H9 (cell line): ENCODE measurements at regions not wholly inside any gene's neighbourhood (a gene's known extent, or its start where the extent isn't known, plus 50 kb on each side); places are given as distances from the start of the nearest gene placed in this dataset.

Source experiments
- DNase-seq: peaks from one replicate; pipeline ENCODE4 v3.0.0-alpha.2; 2017
- H2AFZ ChIP-seq: one replicate; pipeline ENCODE4 v1.6.1; 2013; ENCODE audit warnings: mild to moderate bottlenecking, low read length, control low read depth, moderate library complexity
- H2AK5ac ChIP-seq: 2 replicates; pipeline ENCODE4 v1.6.1; 2013; ENCODE audit warnings: low read length, control low read depth, mixed read lengths; ENCODE audit not compliant: insufficient read length
- H2BK120ac ChIP-seq: one replicate; pipeline ENCODE4 v1.6.1; 2013; ENCODE audit warnings: low read depth, mild to moderate bottlenecking, low read length, control low read depth, inconsistent platforms; ENCODE audit not compliant: poor library complexity, severe bottlenecking
- H2BK12ac ChIP-seq: 2 replicates; pipeline ENCODE4 v1.6.1; 2013; ENCODE audit warnings: low read length, control low read depth, mixed read lengths, low read depth; ENCODE audit not compliant: insufficient read length
- H2BK15ac ChIP-seq: 2 replicates; pipeline ENCODE4 v1.6.1; 2013; ENCODE audit warnings: low read depth, low read length, control low read depth
- H2BK20ac ChIP-seq: one replicate; pipeline ENCODE4 v1.6.1; 2013; ENCODE audit warnings: low read depth, mild to moderate bottlenecking, low read length, control low read depth, inconsistent platforms; ENCODE audit not compliant: poor library complexity, severe bottlenecking
- H2BK5ac ChIP-seq: 2 replicates; pipeline ENCODE4 v1.6.1; 2013; ENCODE audit warnings: low read length, control low read depth, mixed read lengths; ENCODE audit not compliant: insufficient read length
- H3K14ac ChIP-seq: 2 replicates; pipeline ENCODE4 v1.6.1; 2013; ENCODE audit warnings: low read length, control low read depth; ENCODE audit not compliant: insufficient read depth
- H3K18ac ChIP-seq: 2 replicates; pipeline ENCODE4 v1.6.1; 2013; ENCODE audit warnings: low read depth, mild to moderate bottlenecking, mixed read lengths, low read length, control low read depth; ENCODE audit not compliant: insufficient read length
- H3K23ac ChIP-seq: 2 replicates; pipeline ENCODE4 v1.6.1; 2013; ENCODE audit warnings: low read length, control low read depth, mixed read lengths, low read depth; ENCODE audit not compliant: insufficient read length
- H3K23me2 ChIP-seq: 2 replicates; pipeline ENCODE4 v1.6.1; 2013; ENCODE audit warnings: low read depth, mild to moderate bottlenecking, mixed read lengths, low read length, control low read depth; ENCODE audit not compliant: insufficient read length, poor library complexity, severe bottlenecking
- H3K27ac ChIP-seq: 2 replicates; pipeline ENCODE4 v1.5.1; 2013; ENCODE audit warnings: low read length, control low read depth, mixed read lengths, low read depth; ENCODE audit not compliant: insufficient read length
- H3K27me3 ChIP-seq: 2 replicates; pipeline ENCODE4 v1.6.1; 2013; ENCODE audit warnings: low read length, control low read depth, inconsistent platforms; ENCODE audit not compliant: insufficient read depth
- H3K4ac ChIP-seq: 2 replicates; pipeline ENCODE4 v1.6.1; 2013; ENCODE audit warnings: low read depth, mild to moderate bottlenecking, control low read depth, inconsistent platforms, low read length, moderate library complexity
- H3K4me1 ChIP-seq: 2 replicates; pipeline ENCODE4 v1.6.1; 2013; ENCODE audit warnings: low read length, control low read depth, inconsistent platforms; ENCODE audit not compliant: insufficient read depth
- H3K4me2 ChIP-seq: 2 replicates; pipeline ENCODE4 v1.6.1; 2013; ENCODE audit warnings: low read length, control low read depth, mixed read lengths; ENCODE audit not compliant: insufficient read length, insufficient read depth
- H3K56ac ChIP-seq: 2 replicates; pipeline ENCODE4 v1.6.1; 2013; ENCODE audit warnings: low read depth, mild to moderate bottlenecking, mixed read lengths, low read length, control low read depth; ENCODE audit not compliant: insufficient read length
- H3K79me1 ChIP-seq: 2 replicates; pipeline ENCODE4 v1.6.1; 2013; ENCODE audit warnings: low read depth, mild to moderate bottlenecking, moderate library complexity, low read length, control low read depth, inconsistent platforms; ENCODE audit not compliant: insufficient read depth, poor library complexity, severe bottlenecking
- H3K79me2 ChIP-seq: 2 replicates; pipeline ENCODE4 v1.6.1; 2013; ENCODE audit warnings: low read length, control low read depth, inconsistent platforms; ENCODE audit not compliant: insufficient read depth
- H3K9ac ChIP-seq: 2 replicates; pipeline ENCODE4 v1.6.1; 2013; ENCODE audit warnings: low read length, control low read depth, mixed read lengths; ENCODE audit not compliant: insufficient read length; ENCODE audit errors: extremely low read depth
- H3K9me3 ChIP-seq: one replicate; pipeline ENCODE4 v1.6.1; 2013; ENCODE audit warnings: low read depth, low read length, inconsistent platforms; ENCODE audit not compliant: control insufficient read depth
- H3T11ph ChIP-seq: one replicate; pipeline ENCODE4 v1.6.1; 2013; ENCODE audit warnings: mild to moderate bottlenecking, low read length, control low read depth, inconsistent platforms
- H4K20me1 ChIP-seq: one replicate; pipeline ENCODE4 v1.6.1; 2013; ENCODE audit not compliant: control insufficient read depth, insufficient read length, insufficient read depth
- H4K5ac ChIP-seq: 2 replicates; pipeline ENCODE4 v1.6.1; 2013; ENCODE audit warnings: low read depth, mild to moderate bottlenecking, mixed read lengths, low read length, control low read depth; ENCODE audit not compliant: insufficient read length
- H4K8ac ChIP-seq: replicated peaks from 2 replicates; pipeline ENCODE4 v1.6.1; 2013; ENCODE audit warnings: low read length, control low read depth, mixed read lengths, low read depth; ENCODE audit not compliant: insufficient read length
- H4K91ac ChIP-seq: 2 replicates; pipeline ENCODE4 v1.6.1; 2013; ENCODE audit warnings: low read depth, mild to moderate bottlenecking, moderate library complexity, mixed read lengths, low read length, control low read depth; ENCODE audit not compliant: insufficient read length
- H3K27ac Mint-ChIP-seq, 3 experiments: 2 replicates in 2 of 3; 3 replicates in 1 of 3; pipeline ENCODE4 v1.8.0; 2020 to 2021; ENCODE audit warnings: mixed read lengths in 3 of 3, mild to moderate bottlenecking in 1 of 3, moderate library complexity in 1 of 3
- H3K27me3 Mint-ChIP-seq: 2 replicates; pipeline ENCODE4 v1.8.0; 2021; ENCODE audit warnings: low read depth, mild to moderate bottlenecking, moderate library complexity, mixed read lengths
- H3K36me3 Mint-ChIP-seq, 3 experiments: 2 replicates in 2 of 3; 3 replicates in 1 of 3; pipeline ENCODE4 v1.8.0; 2020 to 2021; ENCODE audit warnings: low read depth in 3 of 3, mixed read lengths in 3 of 3; ENCODE audit not compliant: insufficient read depth in 1 of 3
- H3K4me1 Mint-ChIP-seq, 2 experiments: 2 replicates each; pipeline ENCODE4 v1.8.0; 2020; ENCODE audit warnings: mixed read lengths in 2 of 2
- H3K4me3 Mint-ChIP-seq, 2 experiments: 2 replicates in 1 of 2; 3 replicates in 1 of 2; pipeline ENCODE4 v1.8.0; 2020 to 2021; ENCODE audit warnings: mild to moderate bottlenecking in 2 of 2, mixed read lengths in 2 of 2, moderate library complexity in 1 of 2
- H3K9me3 Mint-ChIP-seq, 2 experiments: 2 replicates in 1 of 2; 3 replicates in 1 of 2; pipeline ENCODE4 v1.8.0; 2020; ENCODE audit warnings: mild to moderate bottlenecking in 2 of 2, mixed read lengths in 2 of 2, moderate library complexity in 1 of 2
- WGBS: extraction: QIAGEN DNeasy Blood & Tissue Kit; methylation state at CpG from one replicate; pipeline ENCODE4 v1.1.7; 2013; ENCODE audit warnings: missing lambda C conversion rate, low lambda C conversion rate, mixed read lengths; ENCODE audit not compliant: insufficient read length; ENCODE audit errors: extremely low coverage; 5-methylcytosine and 5-hydroxymethylcytosine counted together
- TF ChIP-seq, protein P1 (sequence below): fragments of 200-600 bp; sonication (generic); conservative IDR thresholded peaks from 3 replicates; pipeline ENCODE4 v1.8.0; 2021; ENCODE audit warnings: antibody characterized with exemption, mild to moderate bottlenecking

DNA sequence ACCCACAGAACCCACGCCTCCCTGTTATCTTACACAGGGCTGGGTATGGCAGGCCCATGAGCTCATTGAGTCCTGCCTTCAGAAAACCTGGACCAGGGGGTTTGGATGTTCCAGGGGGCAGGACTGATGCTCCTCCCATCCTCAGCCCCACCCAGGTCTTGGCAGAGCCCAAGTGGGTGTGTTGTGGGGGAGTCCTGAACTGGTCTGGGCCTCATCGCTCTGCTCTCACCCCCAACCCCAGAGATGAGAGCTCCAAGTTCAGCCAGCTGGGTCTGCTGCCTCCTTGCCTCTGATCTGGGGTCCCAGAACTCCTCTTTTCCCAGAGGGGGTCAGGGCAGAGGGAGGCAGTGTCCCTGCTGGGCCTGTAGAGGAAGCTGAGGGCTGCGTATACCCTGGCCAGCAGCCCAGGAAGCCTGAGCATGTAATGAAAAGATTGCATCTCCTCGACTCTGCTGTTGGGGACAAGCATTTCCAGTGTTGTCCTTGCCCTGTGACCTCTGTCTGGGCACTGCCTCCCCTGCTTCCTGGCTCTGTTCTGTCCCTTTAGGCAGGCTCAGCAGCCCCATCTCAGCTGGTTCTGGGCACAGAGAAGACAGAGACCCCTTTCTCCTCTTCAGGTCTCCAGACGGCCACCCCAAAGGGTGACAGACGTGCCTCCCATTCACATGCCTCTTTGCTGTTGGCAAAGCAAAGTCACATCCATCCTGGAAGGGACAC lies 54.7 kb upstream of the EPS8L3 start:
- no peak overlapping the region for H2BK120ac ChIP-seq
- H3K79me1 ChIP-seq = no peaks in the 10 kb centered on the region
- no peaks in the 10 kb centered on the region; the same call in 1 of the 2 replicates for H3K27me3 Mint-ChIP-seq
- peaks cover 3 to 7% of the 10 kb centered on the region in 2 experiments for H3K4me1 Mint-ChIP-seq
- H3K9me3 Mint-ChIP-seq = peaks cover 8 to 16% of the 10 kb centered on the region in 2 experiments
- no peaks in the 10 kb centered on the region for H3K79me2 ChIP-seq
- no peak overlapping the region for H2BK20ac ChIP-seq
- H4K20me1 ChIP-seq = no peaks in the 10 kb centered on the region
- H2BK15ac ChIP-seq = no peak overlapping the region
- H2AFZ ChIP-seq = no peak overlapping the region
- no peaks in the 10 kb centered on the region for H3K4me1 ChIP-seq
- DNase-seq = peak; percentile 17
- H3K9me3 ChIP-seq = no peaks in the 10 kb centered on the region
- no peaks in the 10 kb centered on the region for H3K23me2 ChIP-seq
- no peak overlapping the region for H2BK12ac ChIP-seq
- no peak overlapping the region for H3K9ac ChIP-seq
- no peak overlapping the region for H3K4me2 ChIP-seq
- no peak overlapping the region for H4K91ac ChIP-seq
- no CpG with 5 or more reads among the region's 6 CpGs for WGBS
- no peak overlapping the region for H3K4me3 Mint-ChIP-seq
- no peak overlapping the region for H2BK5ac ChIP-seq
- H4K8ac ChIP-seq = no peak overlapping the region
- H3T11ph ChIP-seq = no peak overlapping the region
- H2AK5ac ChIP-seq = no peak overlapping the region
- H3K27me3 ChIP-seq = no peaks in the 10 kb centered on the region
- no peak overlapping the region for H3K56ac ChIP-seq
- H3K27ac Mint-ChIP-seq = 0 out of 7 replicates have a peak overlapping the region, but pooled peaks of 1 of the 3 experiments have one; percentile 14
- TF ChIP-seq, protein P1, sequence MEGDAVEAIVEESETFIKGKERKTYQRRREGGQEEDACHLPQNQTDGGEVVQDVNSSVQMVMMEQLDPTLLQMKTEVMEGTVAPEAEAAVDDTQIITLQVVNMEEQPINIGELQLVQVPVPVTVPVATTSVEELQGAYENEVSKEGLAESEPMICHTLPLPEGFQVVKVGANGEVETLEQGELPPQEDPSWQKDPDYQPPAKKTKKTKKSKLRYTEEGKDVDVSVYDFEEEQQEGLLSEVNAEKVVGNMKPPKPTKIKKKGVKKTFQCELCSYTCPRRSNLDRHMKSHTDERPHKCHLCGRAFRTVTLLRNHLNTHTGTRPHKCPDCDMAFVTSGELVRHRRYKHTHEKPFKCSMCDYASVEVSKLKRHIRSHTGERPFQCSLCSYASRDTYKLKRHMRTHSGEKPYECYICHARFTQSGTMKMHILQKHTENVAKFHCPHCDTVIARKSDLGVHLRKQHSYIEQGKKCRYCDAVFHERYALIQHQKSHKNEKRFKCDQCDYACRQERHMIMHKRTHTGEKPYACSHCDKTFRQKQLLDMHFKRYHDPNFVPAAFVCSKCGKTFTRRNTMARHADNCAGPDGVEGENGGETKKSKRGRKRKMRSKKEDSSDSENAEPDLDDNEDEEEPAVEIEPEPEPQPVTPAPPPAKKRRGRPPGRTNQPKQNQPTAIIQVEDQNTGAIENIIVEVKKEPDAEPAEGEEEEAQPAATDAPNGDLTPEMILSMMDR = no peak
- no peak overlapping the region for H3K14ac ChIP-seq
- peaks cover 3 to 7% (median 6%) of the 10 kb centered on the region in 3 experiments; a peak in 6 of 7 replicates for H3K36me3 Mint-ChIP-seq
- no peak overlapping the region for H3K27ac ChIP-seq
- no peak overlapping the region for H3K23ac ChIP-seq
- no peak overlapping the region for H3K18ac ChIP-seq
- H4K5ac ChIP-seq = no peak overlapping the region
- H3K4ac ChIP-seq = no peak overlapping the region
